KMS-11 (cell line): ENCODE measurements at regions not wholly inside any gene's neighbourhood (a gene's known extent, or its start where the extent isn't known, plus 50 kb on each side); places are given as distances from the start of the nearest gene placed in this dataset.

ENCODE experiments used
- H2AFZ ChIP-seq: fragments of 200-600 bp; sonication (generic); 2 replicates; pipeline ENCODE4 v1.6.1; 2016; ENCODE audit warnings: antibody characterized with exemption, mixed run types, low read depth
- H3K27ac ChIP-seq: fragments of 200-600 bp; sonication (generic); 2 replicates; pipeline ENCODE4 v1.6.1; 2016; ENCODE audit warnings: mild to moderate bottlenecking, mixed run types
- H3K27me3 ChIP-seq: fragments of 200-600 bp; sonication (generic); 2 replicates; pipeline ENCODE4 v1.6.1; 2017; ENCODE audit warnings: mild to moderate bottlenecking, low read depth, mixed run types, moderate library complexity; ENCODE audit not compliant: insufficient read depth
- H3K36me3 ChIP-seq: fragments of 200-600 bp; sonication (generic); 2 replicates; pipeline ENCODE4 v1.6.1; 2017; ENCODE audit warnings: mild to moderate bottlenecking, mixed run types; ENCODE audit not compliant: insufficient read depth
- H3K4me1 ChIP-seq: fragments of 200-600 bp; sonication (generic); 2 replicates; pipeline ENCODE4 v1.6.1; 2016; ENCODE audit warnings: mild to moderate bottlenecking, low read depth, mixed run types; ENCODE audit not compliant: poor library complexity, severe bottlenecking
- H3K4me2 ChIP-seq: fragments of 200-600 bp; sonication (generic); 2 replicates; pipeline ENCODE4 v1.7.0; 2016; ENCODE audit warnings: mild to moderate bottlenecking, mixed run types
- H3K4me3 ChIP-seq: fragments of 200-600 bp; sonication (generic); IDR thresholded peaks from 2 replicates; pipeline ENCODE4 v1.6.1; 2017; ENCODE audit warnings: low read depth, low read length, mixed read lengths; ENCODE audit not compliant: insufficient read depth
- H3K79me2 ChIP-seq: fragments of 200-600 bp; sonication (generic); 2 replicates; pipeline ENCODE4 v1.6.1; 2016; ENCODE audit warnings: low read depth, mixed run types; ENCODE audit not compliant: insufficient read depth
- H3K9ac ChIP-seq: fragments of 200-600 bp; sonication (generic); 2 replicates; pipeline ENCODE4 v1.6.1; 2016; ENCODE audit warnings: mild to moderate bottlenecking, mixed run types
- H4K20me1 ChIP-seq: fragments of 200-600 bp; sonication (generic); 2 replicates; pipeline ENCODE4 v1.6.1; 2016; ENCODE audit warnings: mild to moderate bottlenecking, mixed run types; ENCODE audit not compliant: insufficient read depth
- CTCF ChIP-seq: fragments of 200-600 bp; sonication (generic); conservative IDR thresholded peaks from 2 replicates; pipeline ENCODE4 v1.6.1; 2017; ENCODE audit warnings: low read depth, mild to moderate bottlenecking, antibody characterized with exemption, low read length, moderate library complexity, mixed read lengths

GRCh38 chr11:104738208-104738607 lies 160.1 kb downstream of the CASP12 start:
- Histone ChIP-seq H3K27me3 (no peaks in the 10 kb centered on the region), H3K79me2 (no peaks in the 10 kb centered on the region), H3K27ac (no peak overlapping the region), H4K20me1 (no peaks in the 10 kb centered on the region), H3K36me3 (no peaks in the 10 kb centered on the region), H3K4me3 (no peak overlapping the region), H2AFZ (no peak overlapping the region), H3K9ac (no peak overlapping the region), H3K4me2 (no peak overlapping the region), H3K4me1 (no peaks in the 10 kb centered on the region)
- no peak for TF ChIP-seq CTCF

- Histone ChIP-seq H3K4me1 (no peaks in the 10 kb centered on the region), H2AFZ (no peak overlapping the region), H3K27me3 (no peaks in the 10 kb centered on the region), H3K36me3 (no peaks in the 10 kb centered on the region), H3K9ac (no peak overlapping the region), H4K20me1 (no peaks in the 10 kb centered on the region), H3K4me2 (no peak overlapping the region), H3K4me3 (no peak overlapping the region), H3K27ac (no peak overlapping the region), H3K79me2 (no peaks in the 10 kb centered on the region)
- no peak for TF ChIP-seq CTCF
These were observed 161.8 kb downstream of the CASP12 start for GRCh38 chr11:104736502-104736901.

GRCh38 chr11:104734998-104735397 lies 163.3 kb downstream of the CASP12 start:
- H3K79me2 ChIP-seq, result no peaks in the 10 kb centered on the region
- no peaks in the 10 kb centered on the region for H4K20me1 ChIP-seq
- H3K9ac ChIP-seq, result no peak overlapping the region
- H3K27me3 ChIP-seq, result no peaks in the 10 kb centered on the region
- TF ChIP-seq CTCF, result no peak
- H3K27ac ChIP-seq, result no peak overlapping the region
- no peaks in the 10 kb centered on the region for H3K4me1 ChIP-seq
- no peak overlapping the region for H3K4me3 ChIP-seq
- no peak overlapping the region for H2AFZ ChIP-seq
- H3K4me2 ChIP-seq, result no peak overlapping the region
- H3K36me3 ChIP-seq, result no peaks in the 10 kb centered on the region

GRCh38 chr11:104731890-104732289 lies 166.4 kb downstream of the CASP12 start:
- H4K20me1 ChIP-seq, result no peaks in the 10 kb centered on the region
- H3K36me3 ChIP-seq, result no peaks in the 10 kb centered on the region
- no peaks in the 10 kb centered on the region for H3K27me3 ChIP-seq
- TF ChIP-seq CTCF, result no peak
- no peak overlapping the region for H3K4me2 ChIP-seq
- no peak overlapping the region for H3K9ac ChIP-seq
- no peak overlapping the region for H3K27ac ChIP-seq
- no peaks in the 10 kb centered on the region for H3K79me2 ChIP-seq
- H3K4me1 ChIP-seq, result no peaks in the 10 kb centered on the region
- no peak overlapping the region for H2AFZ ChIP-seq
- no peak overlapping the region for H3K4me3 ChIP-seq

- no peak overlapping the region for H3K9ac ChIP-seq
- H3K36me3 ChIP-seq, result no peaks in the 10 kb centered on the region
- H4K20me1 ChIP-seq, result no peaks in the 10 kb centered on the region
- no peak for TF ChIP-seq CTCF
- H3K4me3 ChIP-seq, result no peak overlapping the region
- no peak overlapping the region for H2AFZ ChIP-seq
- no peak overlapping the region for H3K4me2 ChIP-seq
- H3K4me1 ChIP-seq, result no peaks in the 10 kb centered on the region
- H3K27ac ChIP-seq, result no peak overlapping the region
- H3K79me2 ChIP-seq, result no peaks in the 10 kb centered on the region
- H3K27me3 ChIP-seq, result no peaks in the 10 kb centered on the region
These were observed 169.3 kb downstream of the CASP12 start for GRCh38 chr11:104728927-104729326.
